B cell (primary cell): ENCODE measurements at regions not wholly inside any gene's neighbourhood (a gene's known extent, or its start where the extent isn't known, plus 50 kb on each side); places are given as distances from the start of the nearest gene placed in this dataset.

Source experiments
- ATAC-seq: fragments of 200-7000 bp; cut with Tn5 transposase; one replicate; pipeline ENCODE4 v1.10.0; 2021; ENCODE audit warnings: low read depth, mild to moderate bottlenecking, moderate number of reproducible peaks, moderate library complexity
- CTCF ChIA-PET: fragments of 350-600 bp; sonication (Branson Sonifier 250); formaldehyde crosslinking; loops from one replicate; lab custom pipeline; 2021; ENCODE audit warnings: antibody characterized with exemption, inconsistent platforms; lab: Charles Lee
- POLR2A ChIA-PET: fragments of 350-600 bp; sonication (Branson Sonifier 250); formaldehyde crosslinking; loops from one replicate; lab custom pipeline; 2021; ENCODE audit warnings: antibody characterized with exemption; lab: Charles Lee
- DNase-seq: peaks from one replicate; pipeline ENCODE4 v3.0.0; 2013
- H2AFZ ChIP-seq: 2 replicates; pipeline ENCODE4 v1.6.1; 2012; ENCODE audit warnings: mild to moderate bottlenecking, low read depth, low read length; ENCODE audit not compliant: insufficient read depth, poor library complexity, severe bottlenecking
- H3K27ac ChIP-seq, 2 donors: 1 replicate in 1 of 2; 2 replicates in 1 of 2; pipeline ENCODE4 v1.5.1; 2012 to 2013; ENCODE audit warnings: low read length in 2 of 2, mild to moderate bottlenecking in 2 of 2, moderate library complexity in 1 of 2
- H3K27me3 ChIP-seq, 4 experiments: fragments of 200-600 bp in 1 of 4; sonication (generic) in 1 of 4; replicated peaks in 1 of 4; 1 replicate in 2 of 4; 2 replicates in 2 of 4; pipeline versions ENCODE4 v1.6.1 to v1.7.0; 2013 to 2016; ENCODE audit warnings: low read length in 3 of 4, mild to moderate bottlenecking in 2 of 4, mixed read lengths in 1 of 4, moderate library complexity in 1 of 4; ENCODE audit not compliant: insufficient read depth in 4 of 4, control insufficient read depth in 3 of 4; ENCODE audit errors: control extremely low read depth in 1 of 4
- H3K36me3 ChIP-seq, 2 experiments: replicated peaks in 1 of 2; 1 replicate in 1 of 2; 2 replicates in 1 of 2; pipeline versions ENCODE4 v1.6.1 to v1.7.1; 2013; ENCODE audit warnings: low read length in 1 of 2; ENCODE audit not compliant: insufficient read depth in 2 of 2, control insufficient read depth in 1 of 2; ENCODE audit errors: control extremely low read depth in 1 of 2, extremely low read depth in 1 of 2
- H3K4me1 ChIP-seq, 2 donors: fragments of 200-600 bp in 1 of 2; sonication (generic) in 1 of 2; 1 replicate in 1 of 2; 2 replicates in 1 of 2; pipeline versions ENCODE4 v1.5.1 to v1.6.1; 2013 to 2017; ENCODE audit warnings: low read length in 2 of 2; ENCODE audit not compliant: control insufficient read depth in 2 of 2, insufficient read depth in 2 of 2
- H3K4me2 ChIP-seq: replicated peaks from 2 replicates; pipeline ENCODE3; 2012; ENCODE audit warnings: mild to moderate bottlenecking, low read depth, low read length; ENCODE audit not compliant: poor library complexity, severe bottlenecking
- H3K4me3 ChIP-seq, 5 experiments: fragments of 200-600 bp in 1 of 5; sonication (generic) in 1 of 5; 1 replicate in 3 of 5; 2 replicates in 2 of 5; pipeline versions ENCODE4 v1.5.1 to v1.7.0; 2011 to 2016; ENCODE audit warnings: low read length in 4 of 5, mild to moderate bottlenecking in 4 of 5, low read depth in 2 of 5, control low read depth in 1 of 5, moderate library complexity in 1 of 5; ENCODE audit not compliant: insufficient read depth in 1 of 5; ENCODE audit errors: control extremely low read depth in 1 of 5, extremely low read depth in 1 of 5
- H3K79me2 ChIP-seq: fragments of 200-600 bp; sonication (generic); one replicate; pipeline ENCODE4 v1.6.0; 2016; ENCODE audit warnings: low read length; ENCODE audit not compliant: control insufficient read depth, insufficient read depth
- H3K9ac ChIP-seq: fragments of 200-600 bp; sonication (generic); 2 replicates; pipeline ENCODE4 v1.6.1; 2017; ENCODE audit warnings: mild to moderate bottlenecking, low read length, moderate library complexity
- H3K9me3 ChIP-seq, 3 donors: one replicate each; pipeline versions ENCODE4 v1.6.1 to v1.7.1; 2013; ENCODE audit warnings: low read length in 2 of 3; ENCODE audit not compliant: control insufficient read depth in 2 of 3, insufficient read depth in 1 of 3; ENCODE audit errors: control extremely low read depth in 1 of 3
- H4K20me1 ChIP-seq: 2 replicates; pipeline ENCODE4 v1.6.0; 2012; ENCODE audit warnings: mild to moderate bottlenecking, low read length; ENCODE audit not compliant: insufficient read depth, control insufficient read depth, poor library complexity, severe bottlenecking
- H3K27ac Mint-ChIP-seq: one replicate; pipeline ENCODE4 v1.8.0; 2021; ENCODE audit warnings: mixed read lengths
- H3K27me3 Mint-ChIP-seq: one replicate; pipeline ENCODE4 v1.8.0; 2021; ENCODE audit warnings: mixed read lengths
- H3K4me1 Mint-ChIP-seq: one replicate; pipeline ENCODE4 v1.8.0; 2021; ENCODE audit warnings: mixed read lengths
- H3K4me3 Mint-ChIP-seq: one replicate; pipeline ENCODE4 v1.8.0; 2021; ENCODE audit warnings: mixed read lengths
- H3K9me3 Mint-ChIP-seq: one replicate; pipeline ENCODE4 v1.8.0; 2022; ENCODE audit warnings: mixed read lengths; ENCODE audit not compliant: insufficient read depth
- CTCF ChIP-seq: fragments of 200-600 bp; IDR thresholded peaks from one replicate; pipeline ENCODE4 v1.8.0; 2022; ENCODE audit warnings: antibody characterized with exemption, mild to moderate bottlenecking
- EZH2 ChIP-seq: IDR thresholded peaks from 2 replicates; pipeline ENCODE4 v1.6.1; 2012; ENCODE audit warnings: borderline replicate concordance, low read depth, mild to moderate bottlenecking, moderate library complexity, low read length; ENCODE audit not compliant: insufficient read depth, poor library complexity, severe bottlenecking
- WGBS: methylation state at CpG from one replicate; pipeline ENCODE4 v1.1.5; 2013; ENCODE audit warnings: missing lambda C conversion rate; ENCODE audit not compliant: insufficient coverage; 5-methylcytosine and 5-hydroxymethylcytosine counted together
- intact Hi-C: fragments of 100-400 bp; cut with micrococcal nuclease; formaldehyde crosslinking; loops from one replicate; pipeline ENCODE4 v1.10.0; 2022

- no peaks in the 10 kb centered on the region for H3K4me1 ChIP-seq
- no peak for DNase-seq
- POLR2A ChIA-PET = no interaction called here
- 90% methylated on average over 11 of the region's 16 CpGs for WGBS
- H4K20me1 ChIP-seq = no peaks in the 10 kb centered on the region
- no peak overlapping the region for H3K9ac ChIP-seq
- Mint-ChIP-seq H3K4me3 (no peak overlapping the region), H3K27ac (no peak overlapping the region), H3K4me1 (no peaks in the 10 kb centered on the region), H3K27me3 (no peaks in the 10 kb centered on the region), H3K9me3 (no peaks in the 10 kb centered on the region)
- no peak for ATAC-seq
- no peak overlapping the region for H3K27ac ChIP-seq
- no peak overlapping the region for H3K4me2 ChIP-seq
- H3K27me3 ChIP-seq = no peaks in the 10 kb centered on the region
- intact Hi-C loops = no loop called here
- peaks cover 0 to 9% (median 0%) of the 10 kb centered on the region in 3 donors for H3K9me3 ChIP-seq
- CTCF ChIA-PET = no interaction called here
- no peak for TF ChIP-seq CTCF
- TF ChIP-seq EZH2 = no peak
- H3K79me2 ChIP-seq = no peaks in the 10 kb centered on the region
- H3K36me3 ChIP-seq = no peaks in the 10 kb centered on the region
- no peak overlapping the region for H2AFZ ChIP-seq
- H3K4me3 ChIP-seq = no peak overlapping the region
Observed at GRCh38 chr9:16138561-16139491, 586.0 kb downstream of the CCDC171 start.

- no peaks in the 10 kb centered on the region for H3K27me3 Mint-ChIP-seq
- no peak overlapping the region for H3K4me3 ChIP-seq
- ATAC-seq (no peak), DNase-seq (no peak)
- TF ChIP-seq CTCF = no peak
- TF ChIP-seq EZH2 = no peak
- no peak overlapping the region for H3K4me2 ChIP-seq
- H2AFZ ChIP-seq = no peak overlapping the region
- H4K20me1 ChIP-seq = no peaks in the 10 kb centered on the region
- H3K9ac ChIP-seq = no peak overlapping the region
- intact Hi-C loops = no loop called here
- CTCF ChIA-PET = no interaction called here
- H3K36me3 ChIP-seq = no peaks in the 10 kb centered on the region
- H3K4me1 ChIP-seq = no peaks in the 10 kb centered on the region
- no peaks in the 10 kb centered on the region for H3K4me1 Mint-ChIP-seq
- POLR2A ChIA-PET = no interaction called here
- no peak overlapping the region for H3K4me3 Mint-ChIP-seq
- 94% methylated on average over 2 of the region's 5 CpGs for WGBS
- no peak overlapping the region for H3K27ac Mint-ChIP-seq
- H3K27me3 ChIP-seq = no peaks in the 10 kb centered on the region
- no peaks in the 10 kb centered on the region for H3K79me2 ChIP-seq
- H3K9me3 Mint-ChIP-seq = no peaks in the 10 kb centered on the region
- H3K9me3 ChIP-seq = peaks cover 0 to 7% (median 0%) of the 10 kb centered on the region in 3 donors
- no peak overlapping the region for H3K27ac ChIP-seq
Observed at GRCh38 chr9:16139774-16140173, 586.9 kb downstream of the CCDC171 start.
